Panc1 (cell line): ENCODE measurements at regions not wholly inside any gene's neighbourhood (a gene's known extent, or its start where the extent isn't known, plus 50 kb on each side); places are given as distances from the start of the nearest gene placed in this dataset.

Experiments used
- POLR2AphosphoS5 ChIP-seq: IDR thresholded peaks from 2 replicates; pipeline ENCODE4 v1.6.1; 2012; ENCODE audit warnings: mild to moderate bottlenecking, low read depth, low read length, moderate library complexity
- SIN3A ChIP-seq: IDR thresholded peaks from 2 replicates; pipeline ENCODE4 v1.6.1; 2012; ENCODE audit warnings: low read depth, mild to moderate bottlenecking, low read length, moderate library complexity, borderline replicate concordance; ENCODE audit not compliant: insufficient read depth
- TF ChIP-seq, protein P1 (sequence below): fragments of 450-650 bp; IDR thresholded peaks from 2 replicates; pipeline ENCODE4 v1.5.1; 2017; ENCODE audit warnings: mild to moderate bottlenecking
- TF ChIP-seq, protein P2 (sequence below), 2 experiments: IDR thresholded peaks; 2 replicates each; pipeline ENCODE4 v1.6.1; 2011 to 2012; ENCODE audit warnings: low read depth in 2 of 2, control low read depth in 1 of 2, low read length in 1 of 2, mild to moderate bottlenecking in 1 of 2, moderate library complexity in 1 of 2; ENCODE audit not compliant: insufficient read depth in 1 of 2

DNA sequence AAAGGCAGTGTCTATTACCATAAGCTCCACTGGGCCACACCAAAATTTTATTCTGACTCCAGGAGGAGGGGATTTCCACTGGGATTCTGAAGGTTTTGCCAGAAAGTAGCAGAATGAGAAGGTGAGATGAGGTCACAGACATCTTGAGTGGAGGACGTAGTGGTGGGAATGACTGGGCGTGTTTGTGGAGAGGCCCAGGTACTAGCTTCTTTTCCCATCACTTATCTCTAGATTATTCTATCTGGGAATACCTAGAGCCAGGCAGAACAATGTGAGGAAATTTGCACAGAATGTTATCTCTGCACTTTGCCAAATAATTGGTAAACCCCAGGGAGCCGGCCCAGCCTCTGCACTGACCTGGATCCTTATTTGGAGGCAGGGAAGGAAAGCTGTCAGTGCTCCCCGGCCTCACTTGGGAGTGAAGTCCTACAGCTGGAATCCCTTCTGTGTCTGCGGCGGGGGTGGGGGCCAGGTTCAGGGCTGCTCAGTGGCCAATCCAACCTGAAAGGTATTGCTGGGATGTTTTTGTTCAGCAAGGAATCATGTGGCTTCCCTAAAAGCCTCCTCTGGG is 129.4 kb downstream of the C12orf75 start:
- TF ChIP-seq, protein P1, sequence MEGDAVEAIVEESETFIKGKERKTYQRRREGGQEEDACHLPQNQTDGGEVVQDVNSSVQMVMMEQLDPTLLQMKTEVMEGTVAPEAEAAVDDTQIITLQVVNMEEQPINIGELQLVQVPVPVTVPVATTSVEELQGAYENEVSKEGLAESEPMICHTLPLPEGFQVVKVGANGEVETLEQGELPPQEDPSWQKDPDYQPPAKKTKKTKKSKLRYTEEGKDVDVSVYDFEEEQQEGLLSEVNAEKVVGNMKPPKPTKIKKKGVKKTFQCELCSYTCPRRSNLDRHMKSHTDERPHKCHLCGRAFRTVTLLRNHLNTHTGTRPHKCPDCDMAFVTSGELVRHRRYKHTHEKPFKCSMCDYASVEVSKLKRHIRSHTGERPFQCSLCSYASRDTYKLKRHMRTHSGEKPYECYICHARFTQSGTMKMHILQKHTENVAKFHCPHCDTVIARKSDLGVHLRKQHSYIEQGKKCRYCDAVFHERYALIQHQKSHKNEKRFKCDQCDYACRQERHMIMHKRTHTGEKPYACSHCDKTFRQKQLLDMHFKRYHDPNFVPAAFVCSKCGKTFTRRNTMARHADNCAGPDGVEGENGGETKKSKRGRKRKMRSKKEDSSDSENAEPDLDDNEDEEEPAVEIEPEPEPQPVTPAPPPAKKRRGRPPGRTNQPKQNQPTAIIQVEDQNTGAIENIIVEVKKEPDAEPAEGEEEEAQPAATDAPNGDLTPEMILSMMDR, result no peak
- no peak for TF ChIP-seq POLR2AphosphoS5
- TF ChIP-seq, protein P2, sequence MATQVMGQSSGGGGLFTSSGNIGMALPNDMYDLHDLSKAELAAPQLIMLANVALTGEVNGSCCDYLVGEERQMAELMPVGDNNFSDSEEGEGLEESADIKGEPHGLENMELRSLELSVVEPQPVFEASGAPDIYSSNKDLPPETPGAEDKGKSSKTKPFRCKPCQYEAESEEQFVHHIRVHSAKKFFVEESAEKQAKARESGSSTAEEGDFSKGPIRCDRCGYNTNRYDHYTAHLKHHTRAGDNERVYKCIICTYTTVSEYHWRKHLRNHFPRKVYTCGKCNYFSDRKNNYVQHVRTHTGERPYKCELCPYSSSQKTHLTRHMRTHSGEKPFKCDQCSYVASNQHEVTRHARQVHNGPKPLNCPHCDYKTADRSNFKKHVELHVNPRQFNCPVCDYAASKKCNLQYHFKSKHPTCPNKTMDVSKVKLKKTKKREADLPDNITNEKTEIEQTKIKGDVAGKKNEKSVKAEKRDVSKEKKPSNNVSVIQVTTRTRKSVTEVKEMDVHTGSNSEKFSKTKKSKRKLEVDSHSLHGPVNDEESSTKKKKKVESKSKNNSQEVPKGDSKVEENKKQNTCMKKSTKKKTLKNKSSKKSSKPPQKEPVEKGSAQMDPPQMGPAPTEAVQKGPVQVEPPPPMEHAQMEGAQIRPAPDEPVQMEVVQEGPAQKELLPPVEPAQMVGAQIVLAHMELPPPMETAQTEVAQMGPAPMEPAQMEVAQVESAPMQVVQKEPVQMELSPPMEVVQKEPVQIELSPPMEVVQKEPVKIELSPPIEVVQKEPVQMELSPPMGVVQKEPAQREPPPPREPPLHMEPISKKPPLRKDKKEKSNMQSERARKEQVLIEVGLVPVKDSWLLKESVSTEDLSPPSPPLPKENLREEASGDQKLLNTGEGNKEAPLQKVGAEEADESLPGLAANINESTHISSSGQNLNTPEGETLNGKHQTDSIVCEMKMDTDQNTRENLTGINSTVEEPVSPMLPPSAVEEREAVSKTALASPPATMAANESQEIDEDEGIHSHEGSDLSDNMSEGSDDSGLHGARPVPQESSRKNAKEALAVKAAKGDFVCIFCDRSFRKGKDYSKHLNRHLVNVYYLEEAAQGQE (IDR thresholded peaks at IDR 0.05; ENCODE audit: insufficient read depth in 1 of 2, low read depth in 2 of 2, low read length in 1 of 2), result no peak
- no peak for TF ChIP-seq SIN3A
